ENCODE measurements at regions not wholly inside any gene's neighbourhood (a gene's known extent, or its start where the extent isn't known, plus 50 kb on each side); places are given as distances from the start of the nearest gene placed in this dataset.

DNA sequence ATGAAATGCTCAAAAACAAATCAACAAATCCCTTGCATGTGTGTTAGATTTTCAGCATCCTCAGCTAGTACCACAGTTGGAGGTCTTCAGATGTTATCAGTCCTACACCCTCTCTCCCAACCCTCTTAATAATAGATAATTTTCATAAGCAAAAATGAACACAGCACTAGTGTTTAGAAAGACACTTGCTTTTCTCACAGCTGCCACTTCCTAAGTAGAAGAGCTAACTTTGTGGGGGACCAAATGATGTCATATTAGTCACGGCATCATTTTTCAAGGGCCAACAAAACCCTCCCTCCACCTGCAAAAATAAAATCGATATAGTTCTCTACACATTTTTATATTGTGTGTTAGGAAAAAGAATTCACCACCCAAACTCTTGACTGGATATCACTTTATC is 163.5 kb upstream of the GYPA start:
- TF ChIP-seq, protein P1, sequence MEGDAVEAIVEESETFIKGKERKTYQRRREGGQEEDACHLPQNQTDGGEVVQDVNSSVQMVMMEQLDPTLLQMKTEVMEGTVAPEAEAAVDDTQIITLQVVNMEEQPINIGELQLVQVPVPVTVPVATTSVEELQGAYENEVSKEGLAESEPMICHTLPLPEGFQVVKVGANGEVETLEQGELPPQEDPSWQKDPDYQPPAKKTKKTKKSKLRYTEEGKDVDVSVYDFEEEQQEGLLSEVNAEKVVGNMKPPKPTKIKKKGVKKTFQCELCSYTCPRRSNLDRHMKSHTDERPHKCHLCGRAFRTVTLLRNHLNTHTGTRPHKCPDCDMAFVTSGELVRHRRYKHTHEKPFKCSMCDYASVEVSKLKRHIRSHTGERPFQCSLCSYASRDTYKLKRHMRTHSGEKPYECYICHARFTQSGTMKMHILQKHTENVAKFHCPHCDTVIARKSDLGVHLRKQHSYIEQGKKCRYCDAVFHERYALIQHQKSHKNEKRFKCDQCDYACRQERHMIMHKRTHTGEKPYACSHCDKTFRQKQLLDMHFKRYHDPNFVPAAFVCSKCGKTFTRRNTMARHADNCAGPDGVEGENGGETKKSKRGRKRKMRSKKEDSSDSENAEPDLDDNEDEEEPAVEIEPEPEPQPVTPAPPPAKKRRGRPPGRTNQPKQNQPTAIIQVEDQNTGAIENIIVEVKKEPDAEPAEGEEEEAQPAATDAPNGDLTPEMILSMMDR (conservative IDR thresholded peaks at IDR 0.05 in 1 of 2, IDR thresholded peaks at IDR 0.05 in 1 of 2; ENCODE audit: extremely low read depth in 1 of 2, insufficient read depth in 1 of 2, low read depth in 1 of 2, low read length in 2 of 2), result no peak
- no peak for TF ChIP-seq EZH2 (IDR thresholded peaks at IDR 0.05; ENCODE audit: borderline replicate concordance, low read length)
